ENCODE measurements at regions not wholly inside any gene's neighbourhood (a gene's known extent, or its start where the extent isn't known, plus 50 kb on each side); places are given as distances from the start of the nearest gene placed in this dataset.

- TF ChIP-seq CTCF (conservative IDR thresholded peaks at IDR 0.05 in 1 of 2, IDR thresholded peaks at IDR 0.05 in 1 of 2; ENCODE audit: low read depth in 1 of 2, low read length in 2 of 2): no peak
- TF ChIP-seq EZH2 (IDR thresholded peaks at IDR 0.05; ENCODE audit: low read length, missing control alignments): no peak
Measured at GRCh38 chr17:77419095-77419494, 278.3 kb downstream of the SEC14L1 start.
